ENCODE measurements at regions not wholly inside any gene's neighbourhood (a gene's known extent, or its start where the extent isn't known, plus 50 kb on each side); places are given as distances from the start of the nearest gene placed in this dataset.

DNA sequence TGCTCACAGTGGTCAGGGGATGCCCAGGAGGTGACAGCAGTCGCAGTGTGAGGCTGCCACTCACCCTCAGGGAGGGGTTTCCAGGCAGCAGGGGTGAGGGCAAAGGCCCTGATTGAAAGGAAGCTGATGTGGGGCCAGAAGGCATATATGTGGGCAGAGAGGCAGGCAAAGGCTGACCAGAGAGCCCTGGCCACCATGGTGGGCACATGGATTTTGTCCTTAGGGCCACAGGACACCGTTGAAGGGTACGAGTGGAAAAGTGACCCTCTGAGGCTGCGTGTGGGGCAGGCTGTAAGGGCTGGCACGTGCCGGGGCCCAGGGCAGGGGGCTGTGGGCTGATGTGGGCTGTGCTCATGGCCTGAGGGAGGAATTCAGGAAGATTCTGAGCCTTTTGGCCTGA is 57.5 kb upstream of the ZNF32 start:
- TF ChIP-seq, protein P1, sequence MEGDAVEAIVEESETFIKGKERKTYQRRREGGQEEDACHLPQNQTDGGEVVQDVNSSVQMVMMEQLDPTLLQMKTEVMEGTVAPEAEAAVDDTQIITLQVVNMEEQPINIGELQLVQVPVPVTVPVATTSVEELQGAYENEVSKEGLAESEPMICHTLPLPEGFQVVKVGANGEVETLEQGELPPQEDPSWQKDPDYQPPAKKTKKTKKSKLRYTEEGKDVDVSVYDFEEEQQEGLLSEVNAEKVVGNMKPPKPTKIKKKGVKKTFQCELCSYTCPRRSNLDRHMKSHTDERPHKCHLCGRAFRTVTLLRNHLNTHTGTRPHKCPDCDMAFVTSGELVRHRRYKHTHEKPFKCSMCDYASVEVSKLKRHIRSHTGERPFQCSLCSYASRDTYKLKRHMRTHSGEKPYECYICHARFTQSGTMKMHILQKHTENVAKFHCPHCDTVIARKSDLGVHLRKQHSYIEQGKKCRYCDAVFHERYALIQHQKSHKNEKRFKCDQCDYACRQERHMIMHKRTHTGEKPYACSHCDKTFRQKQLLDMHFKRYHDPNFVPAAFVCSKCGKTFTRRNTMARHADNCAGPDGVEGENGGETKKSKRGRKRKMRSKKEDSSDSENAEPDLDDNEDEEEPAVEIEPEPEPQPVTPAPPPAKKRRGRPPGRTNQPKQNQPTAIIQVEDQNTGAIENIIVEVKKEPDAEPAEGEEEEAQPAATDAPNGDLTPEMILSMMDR (conservative IDR thresholded peaks at IDR 0.05 in 1 of 2, IDR thresholded peaks at IDR 0.05 in 1 of 2; ENCODE audit: extremely low read depth in 1 of 2, insufficient read depth in 1 of 2, low read depth in 1 of 2, low read length in 2 of 2), result no peak
- no peak for TF ChIP-seq EZH2 (IDR thresholded peaks at IDR 0.05; ENCODE audit: borderline replicate concordance, low read length)
